ENCODE measurements at regions not wholly inside any gene's neighbourhood (a gene's known extent, or its start where the extent isn't known, plus 50 kb on each side); places are given as distances from the start of the nearest gene placed in this dataset.
"Not testable (repeated sequence)": the region's sequence is repeated elsewhere in the genome, so short reads cannot be mapped to it uniquely, and the experiment has no call there.

DNA sequence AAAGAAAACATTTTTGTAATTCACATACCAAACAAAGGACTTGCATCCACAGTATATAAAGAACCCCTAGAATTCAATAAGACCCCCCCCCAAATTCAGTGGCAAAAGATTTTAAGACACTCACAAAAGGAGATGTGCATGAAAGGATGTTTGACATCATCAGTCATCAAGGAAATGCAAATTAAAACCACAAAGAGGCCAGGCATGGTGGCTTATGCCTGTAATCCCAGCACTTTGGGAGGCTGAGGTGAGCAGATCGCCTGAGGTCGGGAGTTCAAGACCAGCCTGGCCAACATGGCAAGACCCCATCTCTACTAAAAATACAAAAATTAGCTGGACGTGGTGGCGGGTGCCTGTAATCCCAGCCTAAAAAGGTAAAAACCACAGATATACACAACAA, 61.3 kb downstream of the AIPL1 start:
- DNase-seq: not testable (repeated sequence)

DNA sequence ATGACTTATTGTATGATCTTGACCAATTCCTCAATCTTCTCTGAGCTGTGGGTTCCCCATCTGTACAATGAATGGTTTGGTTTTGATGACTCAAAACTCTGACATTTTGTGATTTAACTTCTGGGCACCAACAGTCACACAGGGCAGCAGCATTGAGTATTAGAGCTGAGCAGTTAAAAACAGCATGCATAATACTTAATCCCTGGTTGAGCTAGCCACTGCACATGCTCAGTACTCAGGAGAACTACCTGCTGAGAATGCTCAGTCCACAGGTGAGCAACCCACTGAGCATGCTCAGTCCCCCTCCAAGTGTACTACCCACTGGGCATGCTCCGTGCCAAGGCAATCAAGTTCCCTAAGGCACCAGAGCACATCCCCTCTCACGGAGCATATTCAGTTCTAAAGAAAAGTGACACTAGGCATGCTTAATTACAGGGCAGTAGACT, 68.7 kb downstream of the AIPL1 start:
- no peak for DNase-seq

DNA sequence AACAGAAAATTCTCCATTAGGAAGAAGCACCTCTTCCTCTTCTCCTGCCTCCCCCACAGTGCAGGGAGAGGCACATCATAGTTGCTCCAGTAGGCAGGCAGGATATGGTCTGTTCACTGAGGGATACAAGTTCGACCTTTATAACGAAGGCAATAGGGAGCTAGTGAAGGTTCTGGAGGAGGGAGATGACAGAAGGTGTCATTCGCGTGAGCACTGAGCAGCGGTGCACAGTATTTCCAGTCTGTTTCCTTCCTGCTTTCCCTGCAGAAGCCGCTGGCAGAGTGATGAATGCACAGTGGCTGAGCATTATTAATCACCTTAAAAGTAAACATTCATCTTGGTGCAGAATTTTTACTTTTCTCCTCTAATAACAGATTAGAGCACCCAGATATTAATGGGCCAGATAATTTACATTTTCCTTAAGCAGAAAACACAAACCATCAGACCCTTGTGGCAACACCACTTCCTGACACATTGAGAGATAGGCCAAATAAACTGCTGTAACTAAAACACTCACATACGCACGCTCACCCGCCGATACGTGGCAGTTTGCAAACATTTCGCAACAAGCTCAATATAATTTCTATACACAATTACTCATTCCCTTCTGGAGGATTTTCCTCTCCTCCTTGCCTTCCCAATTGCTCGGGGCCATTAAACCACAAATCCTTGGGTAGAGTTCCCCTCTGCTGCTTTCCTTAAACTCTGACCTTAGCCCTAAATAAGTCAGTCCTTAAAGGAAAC, 69.5 kb downstream of the AIPL1 start:
- no peak for DNase-seq

DNA sequence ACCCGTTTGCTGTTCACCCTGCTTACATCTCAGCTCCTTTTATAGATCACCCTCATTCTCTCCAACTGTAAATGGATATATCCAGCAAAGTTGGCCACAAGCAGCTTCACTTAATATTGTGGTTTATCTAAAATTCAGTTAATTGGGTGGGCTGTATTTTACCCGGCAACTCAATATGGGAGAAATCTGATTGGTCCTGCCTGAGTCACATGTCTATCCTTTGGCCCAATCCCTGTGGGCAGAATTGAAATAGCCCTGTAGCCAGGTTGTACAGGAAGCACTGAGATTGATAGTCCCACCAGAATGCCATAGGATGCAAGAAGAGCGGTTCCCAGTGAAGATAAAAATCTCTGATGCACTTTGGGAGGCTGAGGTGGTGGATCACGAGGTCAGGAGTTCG, 73.2 kb downstream of the AIPL1 start:
- DNase-seq: peak; percentile 17

DNA sequence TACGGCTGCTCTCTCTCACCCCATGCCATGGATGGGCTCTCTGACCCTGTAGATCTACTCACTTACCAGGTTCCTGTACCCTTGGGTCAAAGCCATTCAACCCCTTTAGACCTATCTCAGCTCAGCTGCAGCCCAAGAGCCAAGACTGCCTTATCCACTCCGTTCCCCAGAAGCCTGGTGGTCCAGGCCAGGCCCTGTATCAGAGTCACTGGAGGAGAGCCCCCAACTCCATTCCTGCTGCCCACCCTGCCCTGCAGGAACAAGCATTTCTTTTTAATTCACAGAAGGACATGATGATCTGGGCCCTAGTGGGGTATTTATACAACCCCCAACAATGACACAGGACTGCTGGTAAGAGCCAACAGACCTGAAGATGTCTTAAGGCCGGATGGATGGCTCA, 76.8 kb downstream of the AIPL1 start:
- no peak for DNase-seq

DNA sequence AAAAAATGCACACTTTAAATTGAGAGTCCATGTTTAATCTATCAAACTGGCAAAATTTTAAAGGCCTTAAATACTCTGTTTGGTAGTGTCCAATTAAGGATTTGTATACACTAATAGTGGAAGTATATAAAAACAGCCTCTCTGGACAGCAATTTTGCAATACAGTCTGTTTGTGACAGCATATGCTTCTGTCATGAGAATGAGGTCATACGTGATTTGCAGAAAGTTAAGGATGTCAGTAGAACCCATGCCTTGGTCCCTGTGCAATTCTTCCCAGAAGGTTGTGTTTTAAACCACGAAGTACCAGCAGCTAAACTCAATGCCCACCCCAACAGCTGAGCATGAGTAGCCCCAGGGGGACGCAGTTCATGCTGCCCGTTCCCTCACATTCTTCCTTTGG, 78.4 kb downstream of the AIPL1 start:
- DNase-seq: no peak

DNA sequence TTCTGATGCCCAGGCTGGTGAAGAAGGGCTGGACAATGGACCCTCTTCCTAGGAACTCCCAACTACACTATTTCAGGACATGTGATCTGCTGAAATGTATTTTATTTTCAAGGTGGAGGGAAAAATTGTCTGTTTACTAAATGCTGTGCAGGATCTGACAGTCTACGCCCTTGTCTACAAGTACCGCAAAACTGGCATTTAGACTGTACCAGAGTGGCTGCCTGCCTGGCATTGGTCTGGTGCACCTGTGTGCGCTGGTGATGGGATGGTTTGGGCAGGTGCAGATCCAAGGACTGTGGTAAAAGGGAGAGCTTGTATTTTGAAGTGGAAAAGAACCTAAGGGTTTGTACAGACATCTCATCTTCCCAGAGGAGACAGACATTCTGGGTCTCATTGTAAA, 79.7 kb downstream of the AIPL1 start:
- no peak for DNase-seq

DNA sequence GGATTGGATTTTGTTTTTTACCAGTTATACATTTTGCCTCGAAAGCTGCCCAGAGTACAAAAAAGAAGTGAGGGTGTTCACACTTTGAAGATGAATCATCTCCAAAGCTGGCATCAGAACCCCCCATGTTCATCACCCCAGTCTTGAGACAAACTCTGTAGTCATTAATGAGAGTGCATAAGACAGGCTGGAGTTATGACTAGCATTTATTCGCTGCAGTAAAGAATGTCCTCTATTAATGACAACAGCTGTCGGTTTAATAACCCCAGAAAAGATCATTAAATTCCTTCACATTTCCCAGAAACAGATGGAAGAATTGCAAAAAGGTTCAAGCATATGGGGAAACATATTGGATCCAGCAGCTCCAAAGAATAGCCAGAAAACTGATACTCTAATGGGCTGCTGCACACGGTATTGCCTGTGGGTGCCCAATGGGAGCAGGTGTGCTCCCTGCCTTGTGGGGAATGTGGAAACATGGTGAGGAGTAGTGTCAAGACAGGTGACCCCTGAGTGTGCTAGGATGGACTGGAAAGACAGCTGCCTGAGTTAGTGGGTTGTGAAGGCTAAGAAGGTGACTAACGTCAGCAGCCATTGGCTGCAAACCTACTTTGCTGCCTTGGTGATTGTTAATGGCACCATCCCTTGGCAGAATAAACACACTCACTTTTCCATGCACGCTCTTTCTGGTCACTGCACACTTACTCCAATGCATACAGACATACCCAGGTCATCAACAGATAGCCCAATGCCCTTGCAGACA, 81.9 kb downstream of the AIPL1 start:
- DNase-seq: peak; percentile 15

DNA sequence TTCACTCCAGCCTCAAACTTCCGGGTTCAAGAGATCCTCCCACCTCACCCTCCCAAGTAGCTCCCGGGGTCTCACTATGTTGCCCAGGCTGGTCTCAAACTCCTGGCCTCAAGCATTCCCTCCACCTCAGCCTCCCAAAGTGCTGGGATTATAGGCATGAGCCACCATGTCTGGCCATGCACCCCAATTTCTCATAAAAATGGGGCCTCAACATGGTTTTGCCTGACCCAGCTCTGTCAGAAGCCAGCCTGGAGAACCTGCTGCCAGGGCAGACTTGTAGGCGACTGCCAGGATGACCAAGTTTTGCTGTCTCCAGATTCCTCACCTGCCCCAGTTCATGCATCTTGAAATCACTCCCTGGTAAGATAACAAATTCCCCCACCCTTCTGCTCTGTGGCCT, 82.9 kb downstream of the AIPL1 start:
- no peak for DNase-seq

DNA sequence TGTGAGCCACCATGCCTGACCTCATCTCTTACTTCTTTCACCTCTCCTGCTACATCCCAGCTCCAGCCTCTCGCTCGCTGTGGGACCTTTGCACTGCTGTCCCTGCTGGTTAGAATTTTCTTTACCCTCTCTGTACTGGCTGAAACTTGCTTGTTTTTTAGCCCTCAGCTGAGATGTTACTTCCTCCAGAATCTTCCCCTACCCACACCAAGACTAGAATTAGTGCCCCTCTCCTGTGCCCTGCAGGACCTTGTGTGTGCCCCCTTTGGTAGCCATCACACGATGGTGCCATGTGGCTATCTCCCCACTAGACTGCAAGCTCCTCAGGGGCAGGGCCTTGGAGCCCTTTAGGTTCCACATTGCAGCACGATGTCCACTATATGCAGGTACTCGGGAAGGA, 84.1 kb downstream of the AIPL1 start:
- no peak for DNase-seq

DNA sequence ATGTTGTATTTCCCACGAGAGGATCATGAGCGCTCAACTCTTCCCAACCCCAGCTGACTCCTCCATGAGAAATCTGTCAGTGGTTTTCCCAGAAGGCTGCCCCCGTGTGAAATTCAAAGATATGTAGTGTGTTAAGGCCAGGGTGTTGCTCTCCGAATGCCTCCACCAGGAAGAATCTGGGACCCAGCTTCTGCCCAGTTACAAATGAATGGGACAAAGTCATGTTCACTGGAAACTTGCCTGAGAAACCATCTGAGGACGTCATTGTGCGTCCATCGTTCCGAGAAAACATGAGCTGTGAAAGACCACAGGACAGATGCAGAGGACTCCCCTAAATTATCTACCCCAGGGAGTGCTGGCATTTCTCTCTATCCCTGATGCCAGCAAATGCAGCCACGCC, 86.0 kb downstream of the AIPL1 start:
- no peak for DNase-seq

DNA sequence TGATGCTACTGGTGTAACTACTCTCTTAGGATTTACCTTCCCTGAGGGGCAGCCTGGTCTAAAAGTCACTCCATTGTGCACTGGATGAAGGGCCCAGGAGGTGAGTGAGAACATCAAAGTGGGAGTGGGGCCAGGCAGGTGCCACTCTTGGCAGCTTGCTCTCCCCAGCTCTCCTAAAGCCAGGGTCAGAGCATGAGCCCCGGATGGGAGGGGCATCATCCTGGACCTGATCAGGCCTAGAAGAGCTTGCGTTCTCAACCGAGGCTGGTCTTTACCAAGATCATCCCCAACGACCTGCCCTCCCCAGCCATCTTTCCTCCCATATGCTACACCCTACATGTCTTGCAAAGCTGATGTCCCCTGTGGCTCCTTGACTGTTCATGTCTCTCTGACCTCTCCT, 87.1 kb downstream of the AIPL1 start:
- no peak for DNase-seq

DNA sequence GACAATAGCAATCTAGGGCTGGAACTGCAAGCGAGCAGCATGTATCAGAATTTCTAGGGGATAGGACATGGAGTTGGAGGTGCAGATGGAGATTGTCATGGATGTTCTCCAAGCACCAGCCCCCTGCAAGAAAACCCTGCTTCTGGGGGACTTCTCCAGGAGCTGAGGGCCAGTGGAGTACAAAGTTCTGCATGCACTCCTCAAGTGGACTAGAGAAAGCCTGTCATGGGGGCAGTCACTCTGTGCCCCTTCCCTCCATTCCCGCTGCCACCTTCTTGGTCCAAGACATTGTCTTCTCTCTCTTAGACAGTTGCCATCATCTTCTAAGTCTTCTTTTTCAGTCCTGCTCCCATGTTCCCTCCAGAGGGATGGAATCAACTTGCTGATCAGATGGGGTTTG, 87.9 kb downstream of the AIPL1 start:
- DNase-seq: no peak

DNA sequence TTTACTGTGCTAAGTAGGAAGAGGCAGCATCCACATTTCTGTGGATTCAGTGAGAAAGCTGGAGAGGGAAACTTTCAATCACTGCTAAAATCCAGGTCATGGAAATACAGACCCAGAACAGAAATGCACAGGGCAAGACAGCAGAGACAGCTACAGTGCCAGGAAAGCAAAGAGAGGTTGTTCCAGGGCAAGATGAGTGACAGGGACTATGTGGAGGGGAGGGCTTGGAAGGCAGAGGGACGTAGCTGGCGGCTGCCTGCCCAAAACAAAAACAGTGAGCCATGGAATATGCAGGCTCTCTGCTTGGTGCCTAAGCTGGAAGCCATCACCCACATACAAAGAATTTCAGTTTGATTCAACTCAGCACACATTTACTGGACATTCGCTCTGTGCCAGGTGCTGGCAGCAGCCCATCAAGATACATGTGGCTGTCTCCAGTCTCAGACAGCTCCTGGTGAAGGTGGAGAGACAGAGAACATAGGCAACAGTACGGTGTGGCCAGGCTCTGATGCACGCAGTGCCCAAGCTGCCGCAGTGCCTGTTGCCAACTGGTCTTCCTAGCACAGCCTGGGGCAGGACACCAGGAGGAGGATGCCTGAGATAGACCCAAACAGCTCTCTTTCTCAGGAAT, 88.7 kb downstream of the AIPL1 start:
- no peak for DNase-seq

DNA sequence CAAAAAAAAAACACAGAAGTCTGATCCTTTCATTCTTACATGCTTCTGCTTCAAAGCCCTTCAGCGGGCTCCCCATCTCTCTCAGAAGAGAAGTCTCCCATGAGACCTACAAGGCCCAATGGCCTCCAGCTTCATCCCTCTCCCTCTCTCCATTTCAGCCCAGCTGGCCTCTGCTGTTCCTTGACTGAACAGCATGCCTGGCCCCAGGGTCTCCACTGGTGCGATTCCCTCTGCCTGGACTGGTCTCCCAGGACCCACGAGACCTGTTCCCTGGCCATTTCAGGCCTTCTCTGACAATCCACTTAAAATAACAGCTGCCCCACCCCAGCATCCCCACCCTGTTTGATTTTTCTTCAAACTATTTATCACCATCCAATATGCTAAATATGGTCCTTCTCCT, 91.2 kb downstream of the AIPL1 start:
- no peak for DNase-seq

DNA sequence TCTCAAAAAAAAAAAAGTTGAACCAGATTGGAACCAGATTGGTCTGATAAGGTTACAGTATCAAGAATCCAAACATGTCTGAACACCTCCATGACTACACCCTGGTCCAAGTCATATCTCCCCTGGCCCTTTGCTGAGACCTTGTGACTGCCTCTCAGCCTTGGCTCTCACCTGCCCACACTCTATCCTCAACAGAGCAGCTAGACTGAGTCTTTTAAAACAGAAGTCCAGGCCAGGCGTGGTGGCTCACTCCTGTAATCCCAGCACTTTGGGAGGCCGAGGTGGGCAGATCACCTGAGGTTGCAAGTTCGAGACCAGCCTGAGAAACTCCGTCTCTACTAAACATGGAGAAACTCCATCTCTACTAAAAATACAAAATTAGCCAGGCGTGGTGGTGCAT, 91.7 kb downstream of the AIPL1 start:
- DNase-seq: no peak

DNA sequence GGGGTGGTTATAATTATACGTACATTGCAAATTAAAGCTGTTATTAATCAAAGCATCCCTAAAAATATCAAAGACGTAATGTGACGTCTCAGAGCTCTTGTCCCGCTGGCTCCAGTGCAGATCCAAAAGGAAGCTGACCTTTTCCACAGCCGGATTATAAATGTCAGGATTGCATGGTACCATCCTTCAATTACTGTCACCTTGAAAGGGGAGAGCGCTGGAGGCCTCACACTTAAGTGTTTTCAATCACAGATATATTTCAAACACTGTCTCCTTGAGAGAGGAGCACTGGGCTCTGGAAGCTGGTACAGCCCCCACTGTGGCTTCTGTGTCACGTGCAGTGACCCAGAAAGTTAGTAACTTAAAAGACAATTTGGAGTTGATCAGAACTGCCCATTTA, 94.2 kb downstream of the AIPL1 start:
- DNase-seq: no peak

DNA sequence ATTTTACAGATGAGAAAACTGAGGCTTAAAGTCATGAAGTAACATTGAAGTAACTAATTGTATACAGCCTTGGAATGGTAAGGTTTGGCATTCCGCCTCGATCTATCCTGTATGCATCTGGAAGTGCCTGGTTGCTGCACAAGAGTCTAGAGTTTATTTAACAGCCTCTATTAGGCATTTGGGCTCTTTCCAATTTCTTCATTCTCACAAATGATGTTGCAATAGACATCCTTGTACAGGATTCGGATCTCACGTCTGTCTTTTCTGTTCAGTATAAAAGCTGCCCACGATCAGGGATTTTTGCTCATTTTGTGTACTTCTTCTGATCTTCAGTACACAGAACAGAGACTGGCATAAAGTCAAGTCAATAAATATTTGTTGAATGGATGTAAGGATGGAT, 100.5 kb downstream of the AIPL1 start:
- DNase-seq: no peak

DNA sequence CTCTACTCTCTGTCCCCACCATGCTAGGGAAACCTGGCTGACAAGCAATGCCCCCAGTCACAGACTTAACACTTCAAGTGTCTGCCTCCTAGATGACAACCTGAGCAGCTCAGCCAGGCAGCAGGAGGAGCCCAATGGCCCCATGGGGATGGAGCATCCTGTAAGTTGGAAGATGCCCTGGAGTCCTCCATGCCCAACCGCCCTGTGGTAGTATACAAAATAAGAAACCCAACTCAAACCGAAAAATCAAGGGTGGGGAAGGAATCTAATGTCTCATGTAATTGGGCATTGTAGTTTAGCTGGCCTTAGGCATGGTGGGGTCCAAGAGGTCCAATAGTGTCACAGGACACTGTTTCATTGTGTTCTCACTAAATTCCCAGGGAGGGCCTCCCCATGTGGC, 104.0 kb downstream of the AIPL1 start:
- DNase-seq: no peak

DNA sequence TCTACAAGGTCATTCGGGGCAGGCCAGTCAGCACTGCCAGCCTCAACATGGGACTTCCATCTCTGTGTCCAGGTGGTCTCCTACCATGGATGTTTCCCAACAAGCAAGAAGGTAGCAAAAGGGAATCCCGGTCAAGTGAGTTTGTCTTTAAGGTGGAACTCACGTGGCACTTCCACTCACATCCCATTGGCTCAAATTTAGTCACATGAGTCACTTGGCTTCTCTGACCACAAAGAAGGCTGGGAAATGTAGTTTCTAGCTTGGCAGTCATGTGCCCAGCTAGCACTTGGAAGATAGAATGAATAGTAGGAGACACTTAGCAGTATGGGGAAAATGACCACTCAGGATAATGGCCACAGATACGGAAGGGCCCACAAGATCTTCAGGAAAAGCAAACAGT, 106.6 kb downstream of the AIPL1 start:
- DNase-seq: no peak

DNA sequence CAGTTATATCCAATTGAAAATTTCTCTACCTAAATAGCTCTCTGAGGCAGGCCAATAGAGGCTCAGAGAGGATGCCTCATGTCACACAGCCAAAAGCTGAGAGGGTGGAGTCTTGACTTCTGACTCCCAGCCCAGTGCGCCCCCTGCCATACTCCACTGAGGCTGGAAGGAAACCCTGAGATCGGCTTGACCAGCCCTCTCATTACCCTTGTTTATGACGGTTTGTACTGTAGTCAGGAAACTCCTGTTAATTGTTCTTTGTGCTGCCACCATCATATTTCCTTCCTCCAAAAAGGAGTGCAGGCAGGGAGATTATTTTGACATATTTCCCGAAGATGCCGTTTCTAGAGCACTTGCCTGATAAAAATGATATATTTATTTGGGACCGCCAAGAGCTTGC, 107.9 kb downstream of the AIPL1 start:
- DNase-seq: no peak

DNA sequence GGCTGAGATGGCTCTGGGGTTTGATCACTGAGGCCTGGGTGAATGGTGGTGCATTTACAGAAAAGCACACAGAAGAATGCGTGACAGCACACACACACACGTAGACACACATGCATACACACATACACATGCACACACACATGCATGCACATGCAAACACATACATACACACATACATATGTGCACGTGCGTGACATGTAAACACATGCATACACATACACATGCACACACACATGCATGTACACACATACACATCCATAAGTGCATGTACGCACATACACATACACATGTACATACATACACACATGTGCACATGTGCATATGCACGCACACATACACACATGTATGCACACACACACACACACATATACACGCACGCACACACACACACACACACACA, 108.4 kb downstream of the AIPL1 start:
- DNase-seq: no peak

DNA sequence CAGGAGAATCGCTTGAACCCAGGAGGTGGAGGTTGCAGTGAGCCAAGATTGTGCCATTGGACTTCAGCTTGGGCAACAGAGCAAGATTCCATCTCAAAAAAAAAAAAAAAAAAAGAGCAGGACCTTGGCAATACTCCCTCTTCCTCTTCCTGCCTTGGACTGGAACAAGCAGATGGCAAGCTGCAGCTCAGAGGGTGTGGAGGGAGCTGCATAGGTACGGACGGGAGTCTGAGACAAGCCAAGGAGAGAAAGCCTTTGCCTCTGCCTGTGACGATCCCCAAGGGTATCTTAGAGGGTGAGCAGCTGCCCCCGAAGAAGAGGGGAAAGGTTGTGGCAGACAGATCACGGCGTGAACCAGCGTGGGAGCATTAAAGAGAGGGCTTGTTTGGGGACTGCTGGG, 109.2 kb downstream of the AIPL1 start:
- DNase-seq: no peak

DNA sequence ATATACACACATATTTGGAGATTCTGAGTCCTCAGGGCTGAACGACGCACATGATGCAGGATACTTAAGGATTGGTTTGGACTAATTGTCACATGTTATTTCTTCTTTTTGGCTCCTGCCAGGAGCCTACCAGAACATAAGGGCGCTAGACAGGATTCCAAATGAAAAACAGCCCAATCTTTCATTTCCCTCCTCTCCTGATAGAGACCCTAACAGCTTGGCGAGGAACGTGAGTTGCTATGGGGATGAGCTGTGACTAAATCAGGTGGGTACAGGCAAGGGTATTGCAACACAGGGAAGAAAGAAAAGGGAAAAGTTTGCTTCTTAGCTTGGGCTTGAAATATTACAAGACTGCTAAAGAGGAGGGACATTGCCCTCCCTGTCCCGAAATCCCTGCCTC, 109.9 kb downstream of the AIPL1 start:
- no peak for DNase-seq
